Breast epithelium (tissue), 4 donors: ENCODE measurements at regions not wholly inside any gene's neighbourhood (a gene's known extent, or its start where the extent isn't known, plus 50 kb on each side); places are given as distances from the start of the nearest gene placed in this dataset.
"Not testable (repeated sequence)": the region's sequence is repeated elsewhere in the genome, so short reads cannot be mapped to it uniquely, and the experiment has no call there.

Experiments used
- DNase-seq, 2 donors: peaks; one replicate each; pipeline ENCODE4 v3.0.0-alpha.2; 2019; ENCODE audit warnings: low spot score in 2 of 2
- H3K27ac ChIP-seq, 2 donors: fragments of 200-600 bp; sonication (generic) in 1 of 2; one replicate each; pipeline ENCODE4 v1.5.1; 2016 to 2019; ENCODE audit warnings: mild to moderate bottlenecking in 1 of 2
- H3K27me3 ChIP-seq, 2 donors: fragments of 200-600 bp; sonication (generic) in 1 of 2; one replicate each; pipeline versions ENCODE4 v1.5.1 to v1.6.0; 2017 to 2019; ENCODE audit warnings: control low read depth in 1 of 2, mild to moderate bottlenecking in 1 of 2
- H3K36me3 ChIP-seq: fragments of 200-600 bp; one replicate; pipeline ENCODE4 v1.5.1; 2019
- H3K4me1 ChIP-seq, 2 donors: fragments of 200-600 bp; sonication (generic); one replicate each; pipeline ENCODE4 v1.5.1; 2016 to 2019; ENCODE audit warnings: control low read depth in 1 of 2
- H3K4me3 ChIP-seq, 3 donors: fragments of 200-600 bp; sonication (generic); 1 replicate in 2 of 3; 2 replicates in 1 of 3; pipeline ENCODE4 v1.5.1; 2016 to 2019; ENCODE audit warnings: mild to moderate bottlenecking in 3 of 3, moderate library complexity in 2 of 3
- H3K9me3 ChIP-seq, 2 donors: fragments of 200-600 bp; sonication (generic) in 1 of 2; one replicate each; pipeline ENCODE4 v1.5.1; 2016 to 2019; ENCODE audit warnings: control low read depth in 1 of 2
- intact Hi-C: fragments of 100-400 bp; cut with DNase I; formaldehyde crosslinking; loops from one replicate; pipeline ENCODE4 v1.15.1; 2023; ENCODE audit warnings: low total_unique reads

DNA sequence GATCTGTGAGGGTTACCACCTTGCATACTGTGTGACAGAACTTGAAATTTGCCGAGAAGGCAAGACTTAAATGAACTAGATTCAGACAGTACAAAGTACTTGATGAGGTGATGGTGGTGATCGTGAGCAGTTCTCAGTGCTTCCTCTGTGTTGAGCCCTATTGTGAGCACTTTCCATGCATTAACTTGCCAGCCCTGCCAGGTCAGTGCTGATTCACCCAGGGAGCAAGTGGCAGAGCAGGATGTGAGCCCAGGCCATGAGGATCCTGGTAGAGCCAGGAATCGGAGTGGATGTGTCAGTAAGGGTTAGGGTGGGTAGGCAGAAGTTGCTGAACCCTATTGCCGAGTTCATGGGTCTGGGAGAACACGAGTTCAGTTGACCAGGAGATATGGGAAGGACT lies 4545.7 kb upstream of the TPTE start:
- DNase-seq, H3K36me3 ChIP-seq, H3K4me1 ChIP-seq, H3K27ac ChIP-seq, H3K27me3 ChIP-seq, intact Hi-C loops, H3K9me3 ChIP-seq, H3K4me3 ChIP-seq: not testable (repeated sequence)

GRCh38 chr21:5997586-5997985 lies 4523.8 kb upstream of the TPTE start:
- H3K4me1 ChIP-seq, H3K36me3 ChIP-seq, DNase-seq, H3K27me3 ChIP-seq, H3K4me3 ChIP-seq, intact Hi-C loops, H3K9me3 ChIP-seq, H3K27ac ChIP-seq: not testable (repeated sequence)

- H3K4me1 ChIP-seq, H3K9me3 ChIP-seq, H3K4me3 ChIP-seq, H3K36me3 ChIP-seq, intact Hi-C loops, H3K27ac ChIP-seq, H3K27me3 ChIP-seq, DNase-seq: not testable (repeated sequence)
These were observed 4505.8 kb upstream of the TPTE start for GRCh38 chr21:6015422-6016057.

GRCh38 chr21:6020460-6020859 lies 4500.9 kb upstream of the TPTE start:
- DNase-seq, H3K4me1 ChIP-seq, H3K27me3 ChIP-seq, H3K27ac ChIP-seq, H3K9me3 ChIP-seq, intact Hi-C loops, H3K36me3 ChIP-seq, H3K4me3 ChIP-seq: not testable (repeated sequence)

- H3K4me3 ChIP-seq, H3K4me1 ChIP-seq, H3K36me3 ChIP-seq, H3K27ac ChIP-seq, H3K9me3 ChIP-seq, H3K27me3 ChIP-seq, intact Hi-C loops, DNase-seq: not testable (repeated sequence)
These were observed 4500.2 kb upstream of the TPTE start for GRCh38 chr21:6020953-6021716.

DNA sequence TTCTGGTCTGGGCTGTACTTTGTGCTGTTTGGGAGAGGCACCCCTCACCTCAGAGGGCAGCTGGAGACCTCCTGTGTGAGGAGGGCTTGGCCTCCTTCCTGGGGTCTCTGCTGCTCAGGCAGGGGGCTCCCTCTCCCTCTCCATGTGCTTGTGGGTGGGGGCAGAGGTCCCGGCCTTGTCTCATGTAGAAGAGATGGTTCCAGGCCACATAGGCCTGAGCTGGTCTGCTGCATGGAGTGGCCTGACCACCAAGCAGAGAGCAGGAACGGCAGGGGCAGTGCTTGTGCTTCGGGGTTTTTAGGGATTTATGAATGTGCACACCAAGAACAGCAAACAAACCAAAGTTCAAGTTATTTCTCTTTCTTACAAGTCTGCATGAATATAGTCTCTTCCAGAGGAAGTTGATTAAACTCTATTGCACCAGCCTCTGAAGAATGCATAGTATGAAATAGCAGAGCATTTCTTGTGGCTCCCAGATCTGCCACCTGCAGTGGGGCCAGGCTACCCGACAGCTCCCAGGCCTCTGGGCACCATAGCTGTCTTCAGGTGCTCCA lies 4499.6 kb upstream of the TPTE start:
- H3K27ac ChIP-seq, H3K4me1 ChIP-seq, H3K27me3 ChIP-seq, DNase-seq, H3K36me3 ChIP-seq, H3K9me3 ChIP-seq, intact Hi-C loops, H3K4me3 ChIP-seq: not testable (repeated sequence)

DNA sequence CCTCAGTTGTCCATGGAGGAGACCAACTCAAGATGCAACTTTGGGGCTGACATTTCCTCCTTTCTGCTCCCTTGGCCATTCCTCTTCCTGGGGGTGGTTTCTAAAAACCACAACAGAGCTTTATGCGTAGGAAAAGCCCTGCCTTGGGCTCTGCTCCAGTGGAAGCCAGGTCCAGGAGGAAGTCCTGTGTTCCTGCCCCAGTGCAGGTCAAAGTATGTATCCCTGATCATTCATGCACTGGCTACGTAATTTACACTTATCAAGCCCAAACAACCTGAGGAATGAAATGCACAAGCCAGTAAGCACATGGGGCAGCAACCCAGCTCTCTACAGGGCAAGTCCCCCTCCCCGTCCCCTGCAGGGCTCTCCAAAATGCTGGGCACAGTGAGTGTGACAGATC lies 4498.1 kb upstream of the TPTE start:
- intact Hi-C loops, H3K9me3 ChIP-seq, H3K4me3 ChIP-seq, H3K36me3 ChIP-seq, DNase-seq, H3K4me1 ChIP-seq, H3K27ac ChIP-seq, H3K27me3 ChIP-seq: not testable (repeated sequence)

GRCh38 chr21:6025139-6025538 lies 4496.2 kb upstream of the TPTE start:
- H3K27me3 ChIP-seq, H3K4me3 ChIP-seq, DNase-seq, H3K9me3 ChIP-seq, intact Hi-C loops, H3K36me3 ChIP-seq, H3K4me1 ChIP-seq, H3K27ac ChIP-seq: not testable (repeated sequence)

- H3K9me3 ChIP-seq, H3K36me3 ChIP-seq, H3K27me3 ChIP-seq, H3K4me1 ChIP-seq, H3K4me3 ChIP-seq, DNase-seq, intact Hi-C loops, H3K27ac ChIP-seq: not testable (repeated sequence)
These were observed 4493.9 kb upstream of the TPTE start for GRCh38 chr21:6027497-6027896.

DNA sequence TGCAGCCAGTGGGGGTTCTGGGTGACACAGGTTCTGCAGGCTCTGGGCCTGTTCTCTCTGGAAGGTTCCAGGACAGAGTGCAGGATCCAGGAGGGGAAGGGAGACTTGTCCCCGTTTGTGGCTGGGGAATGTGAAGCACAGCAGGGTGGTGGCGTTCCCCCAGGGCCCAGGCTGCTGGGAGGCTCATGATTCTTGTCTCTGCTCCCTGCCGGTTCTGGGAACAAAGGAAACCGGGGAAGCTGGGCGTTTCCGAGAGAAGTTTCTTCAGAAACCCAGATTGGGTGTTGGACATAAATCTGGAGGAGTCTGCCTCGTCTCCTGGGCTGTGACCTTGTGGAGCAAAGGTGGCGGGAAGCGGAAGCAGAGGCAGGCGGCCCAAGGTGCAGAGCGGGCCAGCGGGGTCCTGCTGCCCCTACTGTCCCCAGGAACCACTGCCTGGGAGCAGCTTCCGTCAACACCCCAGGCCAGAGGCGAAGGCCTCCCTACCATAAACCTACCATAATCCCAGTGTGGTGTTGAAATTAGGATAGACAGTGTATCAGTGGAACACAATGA lies 4487.2 kb upstream of the TPTE start:
- H3K36me3 ChIP-seq, H3K4me3 ChIP-seq, DNase-seq, H3K27me3 ChIP-seq, H3K27ac ChIP-seq, H3K4me1 ChIP-seq, H3K9me3 ChIP-seq, intact Hi-C loops: not testable (repeated sequence)

DNA sequence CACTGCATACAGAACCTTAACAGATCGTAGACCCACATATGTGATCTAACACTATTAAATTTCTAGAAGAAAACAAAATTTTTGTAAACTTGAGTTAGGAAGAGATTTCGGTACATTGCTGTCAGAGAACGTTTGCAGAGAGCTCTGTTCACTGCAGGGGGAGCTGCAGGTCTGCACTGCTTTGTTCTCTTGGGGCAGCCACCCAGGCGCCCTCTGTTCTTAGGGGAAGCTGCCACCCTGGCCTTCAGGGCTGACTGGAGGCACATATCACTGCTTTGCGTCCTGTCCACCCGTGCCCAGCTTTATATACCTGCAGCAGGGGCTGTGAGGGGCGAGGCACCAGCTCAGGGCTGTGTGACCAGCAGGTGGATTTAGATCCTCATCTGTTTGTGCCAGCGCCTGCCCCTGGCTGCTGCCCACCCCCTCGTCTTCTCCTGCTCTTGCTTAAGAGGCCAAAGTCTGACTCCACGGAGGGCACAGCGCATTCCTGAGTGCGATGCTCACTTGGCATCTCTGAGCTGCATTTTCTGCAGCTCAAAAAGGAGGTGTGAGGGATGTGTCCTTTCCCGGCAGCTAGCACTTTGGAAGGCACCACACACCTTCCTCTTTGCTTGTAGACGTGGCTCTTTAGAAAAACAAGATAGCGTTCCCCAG lies 4486.4 kb upstream of the TPTE start:
- DNase-seq, intact Hi-C loops: not testable (repeated sequence)

DNA sequence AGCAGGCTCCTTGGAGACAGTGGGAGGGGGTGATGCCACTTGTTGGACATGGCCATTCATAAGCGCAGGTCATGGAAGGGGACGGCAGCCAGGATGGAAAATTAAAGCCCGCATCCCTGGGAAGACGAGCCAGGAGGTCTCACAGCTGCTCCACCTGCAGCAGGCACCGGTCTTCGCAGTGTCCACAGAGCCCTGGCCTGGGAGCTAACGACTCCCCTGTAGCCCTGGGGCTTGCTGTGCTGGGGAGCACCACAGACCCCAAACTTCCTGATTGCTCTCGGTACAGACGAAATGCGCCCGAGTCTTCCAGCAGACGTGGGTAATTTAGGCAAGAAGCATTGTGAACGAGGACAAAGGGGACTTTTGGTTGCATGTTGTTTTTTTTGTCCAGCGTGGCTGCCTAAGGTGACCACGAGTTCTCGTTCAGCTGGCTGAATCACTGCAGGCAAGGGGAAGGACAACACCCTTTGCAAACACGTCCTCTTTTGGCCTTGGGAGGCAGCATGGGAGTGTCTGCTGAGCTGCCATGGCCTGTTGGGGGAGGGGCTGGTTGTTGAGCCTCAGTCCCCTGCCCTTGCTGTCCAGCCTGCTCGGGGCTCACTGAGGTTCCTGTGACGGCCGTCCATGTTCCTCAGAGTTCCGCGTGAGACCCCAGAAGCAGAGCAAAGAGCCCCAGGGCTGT lies 4485.8 kb upstream of the TPTE start:
- intact Hi-C loops, H3K27ac ChIP-seq, H3K36me3 ChIP-seq, H3K4me3 ChIP-seq, H3K4me1 ChIP-seq, H3K27me3 ChIP-seq, DNase-seq, H3K9me3 ChIP-seq: not testable (repeated sequence)

More for the DNA sequence above, 4486.4 kb upstream of the TPTE start:
- H3K9me3 ChIP-seq, H3K4me1 ChIP-seq, H3K36me3 ChIP-seq, H3K27ac ChIP-seq, H3K27me3 ChIP-seq, H3K4me3 ChIP-seq: not testable (repeated sequence)

DNA sequence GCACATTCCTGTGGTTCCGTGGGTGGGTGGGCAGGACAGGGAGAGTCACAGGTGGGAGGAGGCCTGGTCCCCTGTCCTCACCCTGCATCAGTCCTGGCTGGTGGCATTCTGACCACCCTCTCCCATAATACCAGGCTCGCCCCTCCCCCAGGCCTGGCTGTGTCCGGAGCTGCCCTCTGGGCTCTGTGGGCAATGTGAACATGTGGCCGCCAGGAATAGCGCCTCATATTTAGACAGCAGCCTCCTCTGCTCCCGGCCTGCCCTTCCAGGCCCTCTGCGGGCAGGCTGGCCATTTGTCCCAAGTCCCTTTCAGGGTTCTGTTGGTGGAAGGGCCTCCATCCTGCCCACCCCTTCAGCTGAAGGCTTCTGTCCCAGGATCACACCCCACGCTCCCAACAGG lies 4482.2 kb upstream of the TPTE start:
- intact Hi-C loops, H3K27me3 ChIP-seq, H3K4me3 ChIP-seq, DNase-seq, H3K4me1 ChIP-seq, H3K36me3 ChIP-seq, H3K9me3 ChIP-seq, H3K27ac ChIP-seq: not testable (repeated sequence)
